ENCODE measurements at regions not wholly inside any gene's neighbourhood (a gene's known extent, or its start where the extent isn't known, plus 50 kb on each side); places are given as distances from the start of the nearest gene placed in this dataset.
"Not testable (repeated sequence)": the region's sequence is repeated elsewhere in the genome, so short reads cannot be mapped to it uniquely, and the experiment has no call there.

DNA sequence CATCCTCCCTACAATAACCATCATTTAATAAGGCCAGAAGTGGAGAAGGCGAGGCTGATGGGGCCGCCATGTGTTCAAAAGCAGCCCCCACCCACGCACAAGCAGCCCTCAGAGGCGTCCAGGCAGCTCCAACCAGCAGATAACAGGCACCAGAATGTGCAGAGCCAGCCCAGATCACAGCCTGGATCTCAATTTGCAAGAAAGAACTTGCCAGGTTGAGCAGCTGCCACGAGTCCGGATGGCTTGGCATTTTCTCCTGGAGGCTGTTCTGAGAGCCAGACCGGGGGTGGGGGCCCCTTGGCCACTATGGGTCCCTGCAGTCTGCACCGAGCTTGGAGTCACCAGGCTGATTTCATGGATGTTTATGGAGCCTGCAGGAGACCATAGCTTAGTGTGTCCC is 338.1 kb downstream of the PREX1 start:
- no peak for DNase-seq

DNA sequence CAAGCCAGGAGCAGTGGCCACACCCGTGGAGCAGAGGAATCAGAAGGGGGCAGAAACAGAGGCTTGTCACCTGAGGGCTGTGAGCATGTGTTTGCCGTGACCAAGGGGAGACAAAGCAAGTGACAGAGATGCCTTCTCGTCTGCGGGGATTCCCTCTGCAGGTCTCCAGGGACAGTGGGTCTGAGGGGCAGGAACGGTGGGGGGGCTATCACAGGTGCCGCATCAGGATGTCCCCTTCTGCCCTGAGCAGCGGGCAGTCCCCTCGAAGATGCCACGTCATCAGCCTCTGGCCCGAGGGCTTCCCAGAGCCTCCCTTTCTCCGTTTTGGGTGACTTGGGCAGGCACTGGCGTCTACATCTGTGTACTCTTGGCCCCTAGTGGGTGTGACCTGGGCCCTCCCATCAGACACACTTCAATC is 338.7 kb downstream of the PREX1 start:
- DNase-seq, result no peak

DNA sequence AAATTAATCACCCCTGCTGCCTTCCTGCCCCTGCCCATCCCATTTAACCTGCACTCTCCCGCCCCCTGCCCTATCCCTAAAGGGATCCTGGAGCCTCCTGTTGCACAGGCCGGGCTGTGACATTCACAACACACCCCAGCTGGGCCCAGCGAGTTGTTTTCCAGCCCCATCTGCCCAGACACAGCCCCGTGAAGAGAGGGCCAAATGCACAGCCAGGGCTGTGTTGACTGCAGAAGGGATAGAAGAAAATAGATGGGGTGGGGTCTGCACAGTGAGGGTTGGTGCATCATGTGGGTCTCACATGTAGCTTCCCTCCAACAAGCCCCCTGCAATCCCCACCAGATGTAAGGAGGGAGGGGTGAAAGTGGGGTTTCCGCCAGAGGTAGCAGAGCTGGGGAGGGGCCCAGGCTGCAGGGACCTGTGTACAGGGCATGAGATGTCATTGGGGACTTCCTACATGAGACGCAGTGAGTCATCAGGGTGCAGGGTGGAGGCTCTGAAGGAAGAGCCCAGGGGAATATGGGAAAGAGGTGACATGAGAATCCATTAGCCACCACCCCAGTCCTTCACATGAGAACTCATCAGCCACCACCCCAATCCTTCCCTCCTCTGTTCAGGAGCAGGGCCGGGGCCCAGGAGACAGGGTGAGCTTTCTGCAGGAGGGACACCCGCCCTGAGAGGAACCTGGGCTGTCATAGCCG is 339.3 kb downstream of the PREX1 start:
- not testable (repeated sequence) for DNase-seq

DNA sequence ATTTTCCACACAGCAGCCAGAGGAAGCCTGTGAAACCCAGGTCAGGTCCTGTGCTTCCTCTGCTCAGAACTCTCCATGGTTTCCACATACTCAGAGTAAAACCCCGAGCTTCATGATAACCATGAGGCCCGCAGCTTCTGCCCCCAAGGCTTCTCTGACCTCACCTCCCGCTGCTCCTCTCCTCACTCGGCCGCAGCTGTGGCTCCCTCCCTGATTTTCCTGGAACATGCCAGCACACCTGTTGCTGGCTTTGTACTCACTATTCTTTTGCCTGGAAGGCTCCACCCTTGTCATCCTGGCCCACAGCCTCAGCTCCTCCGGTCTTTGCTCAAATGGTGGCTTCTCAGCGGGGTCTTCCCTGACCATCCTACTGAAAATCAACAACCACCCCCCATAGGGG is 341.7 kb downstream of the PREX1 start:
- no peak for DNase-seq

DNA sequence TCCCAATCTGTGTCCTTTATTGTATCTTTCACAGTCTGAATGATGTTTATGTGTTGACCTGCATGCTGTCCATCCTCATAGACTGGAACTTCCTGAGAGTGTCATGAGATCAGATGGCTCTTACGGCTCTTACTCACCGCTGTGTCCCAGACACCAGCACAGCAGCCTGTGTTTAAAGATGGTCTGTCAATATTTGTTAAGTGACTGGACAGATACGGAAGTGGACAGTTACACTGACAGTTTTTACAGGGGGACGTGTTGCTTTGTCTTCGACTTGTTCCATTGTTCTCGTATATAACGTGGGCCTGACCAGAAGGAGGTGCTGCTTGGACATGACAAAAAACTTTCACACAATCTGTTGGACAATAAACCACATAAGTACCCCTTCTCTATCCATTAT is 342.6 kb downstream of the PREX1 start:
- not testable (repeated sequence) for DNase-seq

DNA sequence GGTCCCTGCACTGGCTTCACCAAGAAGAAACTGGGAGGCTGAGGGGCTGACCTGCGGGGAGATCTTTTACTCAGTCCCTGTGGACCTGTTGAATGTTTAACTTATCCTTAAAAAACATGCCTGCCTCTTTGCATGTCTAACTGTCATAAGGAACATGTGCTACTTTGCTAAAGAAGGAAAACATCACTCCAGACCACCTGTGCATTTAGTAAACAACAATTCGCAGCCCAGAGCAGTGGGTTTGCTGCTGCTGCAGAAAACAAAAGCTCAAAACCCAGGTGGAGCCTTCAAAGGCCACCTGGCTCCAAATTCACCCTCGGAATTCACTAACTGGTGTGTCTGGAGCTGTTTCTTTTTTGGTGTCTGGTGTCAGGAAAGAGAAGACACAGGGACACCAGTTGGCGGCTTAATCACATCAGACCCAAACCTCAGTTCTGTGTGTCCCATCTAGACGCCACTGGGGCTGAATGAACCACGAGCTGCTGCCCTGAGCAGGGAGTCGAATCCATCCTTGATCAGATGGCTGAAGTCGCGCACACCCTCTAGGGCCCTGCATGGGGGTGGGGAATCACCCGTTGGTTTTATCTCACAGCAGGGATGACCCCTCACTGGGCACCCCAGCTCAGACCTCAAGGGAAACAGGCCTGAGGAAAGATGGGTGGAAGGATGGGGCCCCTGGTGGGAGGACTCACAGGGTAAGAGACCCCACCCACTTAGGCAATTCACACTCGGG is 344.3 kb downstream of the PREX1 start:
- no peak for DNase-seq

DNA sequence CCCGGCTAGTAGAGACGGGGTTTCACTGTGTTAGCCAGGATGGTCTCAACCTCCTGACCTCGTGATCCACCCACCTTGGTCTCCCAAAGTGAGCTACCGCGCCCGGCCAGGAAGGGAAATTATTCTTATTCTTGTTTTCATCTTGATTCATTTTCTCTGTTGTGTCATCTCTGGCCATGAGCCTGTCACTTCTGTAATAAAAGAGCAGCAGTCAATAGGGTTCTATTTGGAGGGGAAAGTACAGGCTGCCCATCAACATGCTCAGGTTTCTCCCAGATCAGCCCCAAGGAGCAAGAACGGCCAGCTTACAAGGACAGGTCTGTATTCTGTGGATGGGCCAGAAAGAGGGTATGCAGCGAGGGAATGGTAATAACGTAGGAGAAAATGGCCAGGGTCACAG is 345.0 kb downstream of the PREX1 start:
- no peak for DNase-seq

DNA sequence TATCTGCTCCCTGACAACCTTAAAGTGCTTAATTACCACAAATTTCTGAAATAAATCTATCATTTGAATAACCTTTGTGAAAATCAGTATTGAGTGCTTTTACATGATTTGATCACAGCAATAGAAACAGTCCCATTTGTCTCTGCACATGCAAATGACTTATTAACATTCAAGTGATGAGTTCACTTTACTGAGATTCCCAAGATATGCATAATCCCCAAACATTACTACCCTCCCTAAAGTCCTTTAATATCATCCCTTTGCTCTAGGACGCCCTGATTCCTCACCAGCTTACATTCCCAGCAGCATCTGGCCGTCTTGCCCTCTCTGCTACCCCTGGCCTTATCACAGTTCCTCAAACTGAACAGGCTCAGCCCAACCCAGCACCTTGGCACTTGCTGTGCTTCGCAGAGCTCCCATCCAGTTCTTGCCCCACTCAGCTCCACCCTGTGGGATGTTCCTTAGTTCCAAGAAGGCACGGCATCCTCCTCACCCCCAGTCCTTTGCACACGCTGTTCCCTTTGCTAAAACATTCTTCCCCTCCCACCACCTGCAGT is 347.5 kb downstream of the PREX1 start:
- DNase-seq, result no peak

DNA sequence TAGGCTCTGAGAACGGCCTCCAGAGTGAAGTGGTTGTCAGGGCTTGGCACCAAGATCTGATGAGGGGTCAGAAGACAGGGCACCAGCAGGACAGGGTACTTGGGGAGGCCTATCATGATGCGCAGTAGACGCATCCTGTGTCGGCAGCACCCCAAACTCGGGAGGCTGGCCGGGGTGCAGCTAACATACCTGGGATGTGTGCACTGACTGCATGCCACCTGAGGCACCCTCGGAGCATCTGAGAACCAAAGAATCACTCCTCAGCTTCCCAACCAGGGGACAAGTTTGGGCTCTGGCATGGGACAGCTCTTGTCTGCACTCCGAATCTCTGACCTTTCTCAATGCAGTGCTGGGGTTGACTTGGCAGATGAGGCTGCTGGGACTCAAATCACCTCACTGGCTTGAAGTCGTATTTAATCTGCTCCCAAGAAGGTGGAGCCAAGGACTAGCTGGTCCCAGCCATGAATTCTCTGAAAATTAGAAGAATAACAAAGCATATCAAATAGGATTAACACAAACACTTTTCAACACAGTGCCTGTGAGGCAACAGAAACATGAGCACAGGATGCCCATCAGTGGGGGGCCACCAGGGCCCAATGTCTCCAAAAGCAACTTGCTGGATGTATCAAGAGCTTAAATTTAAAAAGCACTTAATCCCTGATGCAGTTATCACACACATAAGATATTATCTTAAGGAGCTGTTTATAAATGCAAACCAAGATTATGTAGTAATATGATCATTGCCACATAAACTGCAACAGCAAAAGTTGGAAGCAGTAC is 348.8 kb downstream of the PREX1 start:
- DNase-seq, result no peak

DNA sequence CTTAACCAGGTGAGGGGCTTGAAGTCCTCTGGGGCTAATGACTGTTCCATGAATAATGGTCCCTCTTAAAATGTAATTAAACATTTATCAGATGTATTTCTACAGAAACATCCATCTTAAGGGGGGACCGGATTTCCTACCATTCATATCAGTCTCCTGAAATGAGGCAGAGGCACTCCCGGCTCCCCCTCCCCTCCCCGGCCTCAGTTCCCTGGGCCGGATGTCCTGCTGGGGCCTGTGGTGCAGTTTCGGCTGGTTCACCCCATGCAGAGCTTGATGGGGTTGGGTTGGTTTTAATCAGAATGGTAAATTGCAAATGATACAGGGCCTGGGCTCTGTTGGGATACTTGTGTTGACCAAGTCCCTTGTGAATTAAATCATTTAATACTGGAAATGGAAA is 349.4 kb downstream of the PREX1 start:
- DNase-seq, result no peak

DNA sequence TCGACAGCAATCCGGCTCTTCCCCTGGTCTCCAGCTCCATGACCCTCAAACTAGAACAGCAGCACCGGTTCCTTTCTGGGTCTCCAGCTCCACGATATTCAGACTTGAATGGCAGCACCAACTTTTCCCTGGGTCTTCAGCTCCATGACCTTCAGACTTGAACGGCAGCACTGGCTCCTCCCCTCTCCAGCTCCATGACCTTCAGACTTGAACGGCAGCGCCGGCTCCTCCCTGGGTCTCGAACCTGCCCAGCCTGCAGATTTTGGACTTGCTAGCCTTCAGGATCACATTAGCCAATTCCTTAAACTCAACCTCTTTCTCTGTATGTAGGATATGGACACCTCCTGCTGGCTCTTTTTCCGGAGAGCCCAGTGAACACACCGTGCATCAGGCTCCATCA is 350.9 kb downstream of the PREX1 start:
- DNase-seq, result no peak

DNA sequence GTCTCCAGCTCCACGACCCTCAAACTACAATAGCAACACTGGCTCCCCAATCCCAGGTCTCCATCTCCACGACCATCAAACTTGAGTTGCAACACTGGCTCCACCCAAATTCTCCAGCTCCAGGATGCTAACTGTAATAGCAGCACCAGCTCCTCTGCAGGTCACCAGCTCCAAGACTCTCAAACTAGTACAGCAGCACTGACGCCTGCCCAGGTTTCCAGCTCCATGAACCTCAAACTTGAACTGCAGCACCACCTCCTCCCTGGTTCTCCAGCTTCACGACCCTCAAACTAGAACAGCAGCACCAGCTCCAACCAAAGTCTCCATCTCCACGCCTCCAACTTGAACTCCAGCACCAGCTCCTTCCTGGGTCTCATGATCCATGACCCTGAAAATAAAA is 353.8 kb downstream of the PREX1 start:
- no peak for DNase-seq

DNA sequence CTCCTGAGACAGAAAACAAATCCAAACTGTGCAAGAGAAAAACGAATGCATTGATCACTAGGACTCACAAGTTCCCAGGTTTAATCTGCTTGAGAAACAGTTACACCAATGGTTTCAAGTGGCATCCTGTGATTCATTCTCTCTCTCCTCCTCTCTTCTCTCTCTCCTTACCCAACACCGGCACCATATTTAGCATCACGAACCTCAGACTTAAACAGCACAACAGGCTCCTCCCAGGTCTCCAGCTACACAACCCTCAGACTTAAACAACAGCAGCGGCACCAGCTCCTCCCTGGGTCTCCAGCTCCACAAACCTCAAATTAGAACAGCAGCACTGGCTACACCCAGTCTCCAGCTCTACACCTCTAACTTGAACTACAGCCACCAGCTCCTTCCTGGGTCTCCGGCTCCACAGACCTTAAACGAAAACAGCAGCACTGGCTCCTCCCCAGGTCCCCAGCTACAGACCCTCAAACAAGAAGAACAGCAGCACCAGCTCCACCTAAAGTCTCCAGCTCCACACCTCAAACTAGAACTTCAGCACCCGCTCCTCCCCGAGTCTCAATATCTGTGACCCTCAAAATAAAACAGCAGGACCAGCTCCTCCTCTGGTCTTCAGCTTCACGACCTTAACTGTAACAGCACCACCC is 355.9 kb downstream of the PREX1 start:
- no peak for DNase-seq

DNA sequence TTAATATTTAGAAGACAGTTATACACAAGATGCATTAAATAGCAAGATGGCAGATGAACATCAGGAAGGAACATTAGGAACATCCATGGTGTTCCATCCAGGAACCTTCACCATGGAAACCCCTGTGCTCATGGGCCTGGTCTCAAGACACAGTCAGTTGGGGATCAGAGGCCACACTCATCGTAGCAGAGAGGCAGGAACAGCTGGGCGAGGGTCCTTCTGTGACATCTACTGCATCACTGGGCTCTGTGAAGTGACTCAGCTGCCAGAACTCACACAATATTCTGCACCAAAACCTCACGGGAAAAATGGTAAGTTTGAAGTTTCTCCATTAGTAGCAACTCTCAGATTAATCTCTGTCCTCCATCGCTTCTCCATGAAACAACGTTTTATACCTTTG is 356.6 kb downstream of the PREX1 start:
- no peak for DNase-seq

DNA sequence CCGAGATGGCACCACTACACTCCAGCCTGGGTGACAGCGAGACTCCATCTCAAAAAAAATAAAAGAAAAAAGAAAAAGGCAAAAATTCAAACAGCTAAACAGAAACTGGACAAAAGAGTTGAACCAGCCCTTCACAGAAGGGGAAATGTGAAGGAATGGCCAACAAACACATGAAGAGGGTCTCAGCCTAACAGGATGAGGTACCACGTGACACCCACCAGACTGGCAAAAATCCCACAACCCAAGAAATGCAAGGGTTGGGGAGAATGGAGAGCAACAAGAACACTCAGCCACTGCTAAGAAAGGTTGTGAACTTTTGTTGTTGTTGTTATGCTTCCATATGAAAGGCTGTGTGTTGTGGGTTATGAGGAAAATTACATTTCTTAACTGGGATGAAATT is 357.7 kb downstream of the PREX1 start:
- DNase-seq, result no peak

DNA sequence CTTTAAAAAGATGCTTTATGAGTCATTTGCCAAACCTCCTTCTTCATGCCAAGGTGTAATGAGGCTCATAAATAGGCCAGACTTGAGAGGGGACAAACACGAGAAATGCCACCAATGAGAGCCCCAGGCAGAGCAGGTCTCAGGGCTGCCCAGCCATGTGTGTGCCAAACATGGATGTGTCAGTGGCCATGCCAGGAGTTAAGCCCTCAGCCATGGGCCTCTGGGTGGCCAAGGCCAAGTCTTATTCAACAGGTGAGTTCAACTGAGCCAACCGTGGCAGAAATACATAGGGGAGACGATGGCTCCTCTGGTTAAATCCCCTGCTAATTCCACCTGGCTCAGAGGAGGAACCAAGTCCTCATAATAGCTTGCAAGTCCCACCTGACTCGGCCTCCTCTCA is 358.8 kb downstream of the PREX1 start:
- DNase-seq, result no peak

DNA sequence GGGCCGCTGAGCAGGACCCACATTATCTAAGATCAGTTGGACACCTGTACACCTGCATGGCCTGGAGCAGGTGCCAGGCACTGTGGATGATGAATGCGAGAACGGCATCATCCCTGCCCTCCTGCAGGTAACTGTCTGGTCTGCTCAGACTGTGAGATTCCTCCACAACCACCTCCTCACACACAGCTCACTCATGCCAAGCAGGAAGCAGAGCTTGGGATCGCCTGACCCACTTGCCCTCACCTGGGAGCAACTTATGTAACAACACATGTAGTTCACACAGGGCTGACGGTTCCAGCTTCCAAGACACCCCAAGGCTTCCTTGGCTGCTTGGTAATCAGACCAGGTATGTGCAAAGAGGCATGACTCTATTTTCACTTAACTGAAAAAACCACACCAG is 359.2 kb downstream of the PREX1 start:
- DNase-seq, result no peak

DNA sequence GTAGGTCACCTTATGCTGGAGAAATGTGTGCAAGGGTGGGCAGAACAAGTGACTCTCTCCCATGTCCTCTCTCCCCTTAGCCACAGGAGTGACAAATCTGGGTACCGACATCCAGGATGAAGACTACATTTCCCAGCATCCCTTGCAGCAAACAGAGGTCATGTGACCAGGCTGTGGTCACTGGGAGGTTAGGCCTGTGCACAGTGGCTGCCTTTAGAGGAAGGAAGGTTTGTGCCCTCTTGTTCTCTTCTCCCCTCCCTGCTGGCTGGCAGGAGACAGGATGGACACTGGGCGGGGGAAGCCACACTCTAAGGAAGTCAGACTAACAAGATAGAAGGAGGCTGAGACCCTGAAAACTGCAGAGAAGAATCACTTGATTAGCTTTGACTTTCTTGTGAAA is 360.2 kb downstream of the PREX1 start:
- no peak for DNase-seq

DNA sequence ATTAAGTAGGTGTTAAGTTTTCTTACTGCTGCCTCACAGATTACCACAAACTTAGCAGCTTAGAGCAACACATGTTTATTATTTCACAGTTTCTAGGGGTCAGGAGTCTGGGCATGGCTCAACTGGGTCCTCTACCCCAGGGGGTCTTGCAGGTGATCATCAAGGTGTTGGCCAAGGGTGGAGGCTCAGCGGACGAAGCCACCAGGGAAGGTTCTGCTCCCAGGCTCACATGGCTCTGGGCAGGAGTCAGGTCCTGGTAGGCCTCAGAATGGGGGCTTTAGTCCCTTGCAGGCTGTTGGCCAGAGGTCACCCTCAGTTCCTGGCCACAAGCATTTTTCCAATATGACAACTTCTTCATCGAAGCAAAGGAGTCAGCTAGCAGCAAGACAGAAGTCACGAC is 362.5 kb downstream of the PREX1 start:
- no peak for DNase-seq

DNA sequence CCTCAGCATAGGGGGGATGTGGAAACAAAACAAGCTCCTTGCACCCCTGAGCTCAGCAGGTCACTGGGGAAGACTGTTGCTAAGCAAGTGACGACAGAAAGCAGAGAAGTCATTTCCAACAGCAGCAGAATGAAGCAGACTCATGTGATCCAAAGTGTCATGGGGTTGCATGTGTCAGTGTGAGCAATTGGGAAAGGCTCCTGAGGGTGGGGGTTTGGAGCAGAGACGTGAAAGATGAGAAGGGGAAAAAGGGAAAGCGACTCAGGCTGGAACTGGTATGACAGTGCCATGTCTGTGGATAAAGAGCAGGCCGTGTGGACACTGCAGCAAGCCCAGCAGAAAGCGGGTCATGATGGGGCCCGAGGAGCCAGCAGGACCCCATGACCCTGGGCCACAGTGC is 363.9 kb downstream of the PREX1 start:
- DNase-seq, result no peak

DNA sequence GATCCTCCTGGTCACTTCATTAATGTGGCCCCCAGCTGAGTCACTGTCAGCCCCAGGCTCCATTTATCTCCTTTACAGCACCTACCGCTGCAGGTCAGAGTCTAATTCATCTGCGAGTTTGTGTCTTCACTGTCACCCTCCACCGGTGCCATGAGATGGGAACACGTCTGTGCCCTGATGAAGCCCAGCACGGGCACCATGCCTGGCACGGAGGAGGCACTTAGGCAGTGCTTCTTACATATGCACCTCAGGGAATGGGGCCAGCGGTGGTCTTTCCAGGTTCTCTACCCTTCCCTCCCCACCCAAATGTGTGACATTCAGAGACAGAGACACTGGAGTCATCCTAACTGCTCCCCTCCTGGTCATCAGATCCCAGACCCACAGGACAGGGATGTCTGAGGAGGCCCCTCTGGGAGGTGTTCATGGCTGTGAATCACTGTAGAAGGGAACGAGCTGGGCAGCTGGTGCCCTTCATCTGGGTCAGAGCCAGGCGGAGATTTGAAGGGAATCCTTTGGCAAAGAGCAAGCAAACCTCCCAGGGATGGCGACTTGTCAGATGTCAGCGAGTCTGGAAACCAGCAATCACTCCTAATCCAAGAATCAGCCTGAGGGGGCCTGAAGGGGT is 364.6 kb downstream of the PREX1 start:
- DNase-seq, result no peak

DNA sequence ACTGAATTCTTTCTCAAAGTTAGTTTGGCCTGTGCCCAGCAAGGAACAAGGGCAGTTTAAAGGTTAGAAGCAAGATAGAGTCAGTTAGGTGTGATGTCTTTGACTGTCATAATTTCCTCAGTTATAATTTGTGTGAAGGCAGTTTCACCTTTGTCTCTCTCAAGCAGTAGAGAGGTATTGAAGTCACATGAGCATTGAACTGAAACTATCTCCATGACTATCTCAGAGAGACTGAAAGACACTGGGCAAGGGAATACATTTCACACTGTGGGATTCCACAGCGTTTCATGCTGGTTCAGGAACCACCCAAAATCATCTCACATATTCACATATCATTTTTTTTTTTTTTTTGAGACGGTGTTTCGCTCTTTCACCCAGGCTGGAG is 366.1 kb downstream of the PREX1 start:
- no peak for DNase-seq
